Naive B cell (primary cell): ENCODE measurements at regions not wholly inside any gene's neighbourhood (a gene's known extent, or its start where the extent isn't known, plus 50 kb on each side); places are given as distances from the start of the nearest gene placed in this dataset.
"Not testable (repeated sequence)": the region's sequence is repeated elsewhere in the genome, so short reads cannot be mapped to it uniquely, and the experiment has no call there.

Experiments used
- ATAC-seq, 2 donors: fragments of 150-1000 bp; cut with Tn5 transposase; 2 replicates each; pipeline ENCODE4 v1.10.0; 2021; ENCODE audit warnings: low read depth in 2 of 2, mild to moderate bottlenecking in 2 of 2, moderate library complexity in 2 of 2
- DNase-seq: peaks from one replicate; pipeline ENCODE4 v3.0.0; 2022
- H3K27ac Mint-ChIP-seq, 6 donors: one replicate each; pipeline ENCODE4 v1.8.0; 2020 to 2022; ENCODE audit warnings: mild to moderate bottlenecking in 6 of 6, mixed read lengths in 6 of 6, moderate library complexity in 5 of 6, inconsistent platforms in 2 of 6
- H3K27me3 Mint-ChIP-seq, 3 donors: one replicate each; pipeline ENCODE4 v1.8.0; 2021 to 2022; ENCODE audit warnings: mixed read lengths in 3 of 3, mild to moderate bottlenecking in 1 of 3
- H3K36me3 Mint-ChIP-seq, 2 donors: one replicate each; pipeline ENCODE4 v1.8.0; 2020 to 2022; ENCODE audit warnings: mixed read lengths in 2 of 2, inconsistent platforms in 1 of 2, mild to moderate bottlenecking in 1 of 2
- H3K4me1 Mint-ChIP-seq, 3 donors: one replicate each; pipeline ENCODE4 v1.8.0; 2020 to 2022; ENCODE audit warnings: mixed read lengths in 3 of 3, inconsistent platforms in 1 of 3, mild to moderate bottlenecking in 1 of 3, moderate library complexity in 1 of 3
- H3K4me3 Mint-ChIP-seq, 8 donors: one replicate each; pipeline ENCODE4 v1.8.0; 2020 to 2022; ENCODE audit warnings: mild to moderate bottlenecking in 8 of 8, mixed read lengths in 8 of 8, moderate library complexity in 8 of 8, inconsistent platforms in 2 of 8
- H3K9me3 Mint-ChIP-seq, 7 donors: one replicate each; pipeline ENCODE4 v1.8.0; 2020 to 2022; ENCODE audit warnings: mixed read lengths in 7 of 7, mild to moderate bottlenecking in 5 of 7, inconsistent platforms in 2 of 7, moderate library complexity in 1 of 7

DNA sequence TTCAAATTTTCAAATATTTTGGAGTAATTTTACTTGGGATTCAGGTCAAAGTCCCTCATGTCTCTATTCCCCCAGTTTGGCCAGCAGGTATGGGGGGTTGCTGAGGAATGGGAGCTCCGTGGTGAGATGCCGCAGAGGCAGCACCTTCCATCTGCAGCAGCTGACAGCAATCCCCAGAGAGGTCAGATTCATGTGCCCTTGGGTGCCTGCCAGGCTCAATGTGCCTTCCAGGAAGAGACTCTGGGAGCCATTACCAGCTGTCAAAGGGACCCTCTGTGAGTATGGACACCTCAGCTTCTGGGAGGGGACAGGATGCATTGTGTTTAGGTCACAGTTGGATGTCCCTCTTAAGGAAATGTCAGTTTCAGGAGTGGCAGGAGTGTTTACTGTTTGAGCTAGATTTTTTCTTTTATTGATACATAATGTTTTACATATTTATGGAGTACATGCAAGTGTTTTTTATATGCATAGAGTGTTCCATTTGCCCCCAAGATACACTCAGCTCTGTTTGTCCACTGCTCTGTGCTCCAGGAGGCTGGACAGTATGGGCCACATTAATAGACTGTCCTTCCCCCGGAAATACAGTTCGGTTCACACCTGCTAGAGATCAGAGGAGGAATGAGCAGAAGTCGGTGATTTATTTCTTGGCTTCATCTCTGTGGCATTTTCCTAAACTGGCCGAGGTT, 75.3 kb upstream of the GRB10 start:
- Mint-ChIP-seq H3K36me3 (no peaks in the 10 kb centered on the region), H3K9me3 (no peaks in the 10 kb centered on the region), H3K4me1 (no peaks in the 10 kb centered on the region), H3K4me3 (no peak overlapping the region), H3K27me3 (no peaks in the 10 kb centered on the region), H3K27ac (no peak overlapping the region)
- no peak for ATAC-seq
- no peak for DNase-seq

GRCh38 chr7:50856806-50857205, 74.1 kb upstream of the GRB10 start:
- H3K9me3 Mint-ChIP-seq = no peaks in the 10 kb centered on the region
- no peaks in the 10 kb centered on the region for H3K4me1 Mint-ChIP-seq
- DNase-seq (no peak), ATAC-seq (no peak)
- no peaks in the 10 kb centered on the region for H3K36me3 Mint-ChIP-seq
- no peak overlapping the region for H3K27ac Mint-ChIP-seq
- H3K27me3 Mint-ChIP-seq = no peaks in the 10 kb centered on the region
- H3K4me3 Mint-ChIP-seq = no peak overlapping the region

DNA sequence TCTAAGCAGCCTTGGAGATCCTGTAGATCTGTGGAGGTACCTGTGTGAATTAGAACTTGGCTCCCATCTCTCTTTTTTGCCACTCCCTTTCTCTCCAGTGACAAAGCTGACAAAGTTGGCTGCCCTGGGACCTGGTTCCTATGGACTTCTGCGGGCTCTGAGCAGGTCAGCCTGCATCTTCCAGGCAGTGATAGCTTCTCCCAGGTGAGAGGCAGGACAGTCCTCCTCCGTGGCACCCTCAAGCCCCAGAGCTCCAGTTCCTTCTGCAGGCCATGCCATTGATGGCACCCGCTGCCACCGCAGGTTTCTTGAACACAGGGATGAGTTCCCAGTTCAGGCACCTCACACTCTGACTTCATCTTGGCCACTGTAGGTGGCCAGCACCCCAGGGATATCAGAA, 73.5 kb upstream of the GRB10 start:
- ATAC-seq = no peak
- H3K27me3 Mint-ChIP-seq = no peaks in the 10 kb centered on the region
- no peaks in the 10 kb centered on the region for H3K4me1 Mint-ChIP-seq

GRCh38 chr7:50855526-50855925, 72.8 kb upstream of the GRB10 start:
- no peak for ATAC-seq
- H3K36me3 Mint-ChIP-seq = no peaks in the 10 kb centered on the region
- H3K27ac Mint-ChIP-seq = peak overlapping the region in 1 of 6 donors; percentile 35
- DNase-seq = no peak
- H3K27me3 Mint-ChIP-seq = no peaks in the 10 kb centered on the region
- no peaks in the 10 kb centered on the region for H3K4me1 Mint-ChIP-seq
- no peaks in the 10 kb centered on the region for H3K9me3 Mint-ChIP-seq
- no peak overlapping the region for H3K4me3 Mint-ChIP-seq

More for the DNA sequence above, 73.5 kb upstream of the GRB10 start:
- Mint-ChIP-seq H3K9me3 (no peaks in the 10 kb centered on the region), H3K36me3 (no peaks in the 10 kb centered on the region), H3K27ac (no peak overlapping the region), H3K4me3 (no peak overlapping the region)
- DNase-seq = no peak

GRCh38 chr7:50854831-50855230, 72.1 kb upstream of the GRB10 start:
- Mint-ChIP-seq H3K4me1 (no peaks in the 10 kb centered on the region), H3K36me3 (peaks cover 0 to 4% of the 10 kb centered on the region in 2 donors), H3K4me3 (no peak overlapping the region), H3K27ac (no peak overlapping the region), H3K9me3 (peaks cover 0 to 5% (median 0%) of the 10 kb centered on the region in 7 donors), H3K27me3 (peaks cover 0 to 5% (median 2%) of the 10 kb centered on the region in 3 donors)
- ATAC-seq (no peak), DNase-seq (no peak)

DNA sequence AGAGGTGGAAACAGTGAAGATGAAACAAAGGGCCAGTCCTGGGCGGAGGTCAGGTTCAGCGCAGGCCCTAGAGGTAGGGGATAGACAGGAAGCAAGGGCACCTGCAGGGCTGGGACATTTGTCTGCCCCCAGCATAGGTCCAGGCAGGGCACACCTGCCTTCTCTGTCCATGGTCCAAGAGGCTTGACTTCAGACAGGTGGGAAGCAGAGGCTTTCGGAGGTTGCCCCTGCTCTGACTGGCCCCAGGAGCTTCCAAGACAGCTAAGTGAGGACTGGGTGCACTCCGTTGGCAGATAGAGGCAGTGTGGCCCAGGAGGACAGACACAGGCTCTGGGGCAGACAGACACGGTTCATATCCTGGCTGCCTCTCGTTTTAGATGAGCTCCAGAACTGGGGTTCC, 71.6 kb upstream of the GRB10 start:
- Mint-ChIP-seq H3K27ac (no peak overlapping the region), H3K9me3 (peaks cover 0 to 11% (median 0%) of the 10 kb centered on the region in 7 donors)

DNA sequence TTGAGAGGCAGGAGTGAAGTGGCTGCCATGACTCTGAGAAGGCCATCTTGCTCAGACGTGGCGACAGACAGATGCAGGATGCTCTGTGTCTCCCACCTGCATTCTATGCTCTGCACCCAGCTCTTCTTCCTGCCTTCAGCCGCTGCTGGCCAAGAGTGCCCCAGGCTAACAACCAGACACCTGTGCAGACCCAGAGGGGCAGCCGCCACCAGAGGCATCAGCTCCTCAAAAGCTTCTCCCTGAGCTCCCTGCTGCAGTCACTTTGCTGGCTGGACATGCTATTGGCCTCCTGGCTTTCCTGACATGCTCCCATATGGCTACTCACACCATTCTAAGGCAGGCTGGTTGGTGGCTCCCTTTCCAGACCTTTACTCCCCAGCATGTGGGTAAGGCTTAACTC, 70.6 kb upstream of the GRB10 start:
- Mint-ChIP-seq H3K27ac (no peak overlapping the region), H3K4me3 (no peak overlapping the region), H3K9me3 (peaks cover 0 to 11% (median 0%) of the 10 kb centered on the region in 7 donors), H3K4me1 (no peaks in the 10 kb centered on the region), H3K36me3 (peaks cover 0 to 9% of the 10 kb centered on the region in 2 donors), H3K27me3 (peaks cover 0 to 11% (median 8%) of the 10 kb centered on the region in 3 donors)
- no peak for DNase-seq
- no peak for ATAC-seq

More for the DNA sequence above, 71.6 kb upstream of the GRB10 start:
- no peaks in the 10 kb centered on the region for H3K4me1 Mint-ChIP-seq
- H3K27me3 Mint-ChIP-seq = peaks cover 0 to 10% (median 8%) of the 10 kb centered on the region in 3 donors
- H3K36me3 Mint-ChIP-seq = peaks cover 0 to 9% of the 10 kb centered on the region in 2 donors
- no peak overlapping the region for H3K4me3 Mint-ChIP-seq
- DNase-seq (no peak), ATAC-seq (no peak)

DNA sequence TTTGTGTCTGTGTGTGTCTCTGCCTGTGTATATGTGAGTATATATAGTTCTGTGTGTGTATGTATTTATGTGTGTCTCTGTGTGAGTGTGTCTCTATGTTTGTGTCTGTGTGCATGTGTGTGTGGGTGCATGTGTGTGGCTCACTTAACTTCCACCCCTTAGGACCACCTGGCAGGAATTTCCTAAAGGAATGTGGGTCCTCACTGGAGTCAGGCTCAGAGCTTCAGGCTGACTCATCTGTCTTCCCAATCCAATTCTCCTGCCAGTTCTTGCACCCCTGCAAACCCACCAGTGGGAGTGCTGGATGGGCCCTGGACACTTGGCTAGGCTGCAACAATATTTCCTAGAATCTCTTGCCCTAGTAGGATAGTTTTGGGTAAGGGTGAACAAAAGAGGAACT, 70.2 kb upstream of the GRB10 start:
- ATAC-seq (no peak), DNase-seq (no peak)
- peaks cover 0 to 11% (median 0%) of the 10 kb centered on the region in 7 donors for H3K9me3 Mint-ChIP-seq
- H3K36me3 Mint-ChIP-seq = peaks cover 0 to 9% of the 10 kb centered on the region in 2 donors
- no peak overlapping the region for H3K4me3 Mint-ChIP-seq
- H3K27ac Mint-ChIP-seq = no peak overlapping the region
- no peaks in the 10 kb centered on the region for H3K4me1 Mint-ChIP-seq
- peaks cover 0 to 11% (median 8%) of the 10 kb centered on the region in 3 donors for H3K27me3 Mint-ChIP-seq

DNA sequence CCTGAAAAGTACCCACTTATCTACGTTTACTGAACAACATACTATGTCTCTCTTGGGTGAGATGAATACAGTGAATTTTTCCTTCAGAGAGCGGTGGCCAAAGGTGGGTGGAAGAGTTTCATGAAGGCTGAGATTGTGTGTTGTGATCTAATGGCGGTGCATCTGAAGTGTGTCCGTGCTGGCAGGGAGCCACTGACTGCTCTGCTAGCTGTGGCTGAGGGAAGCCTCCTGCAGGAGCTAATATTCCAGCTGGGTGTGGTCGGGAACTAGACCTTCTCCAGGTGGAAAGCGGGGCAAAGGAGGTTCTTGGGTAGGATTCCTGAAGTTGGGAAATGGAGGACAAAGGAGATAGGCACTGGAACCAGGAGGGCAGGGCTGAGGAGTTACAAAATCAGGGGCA, 69.2 kb upstream of the GRB10 start:
- no peak overlapping the region for H3K4me3 Mint-ChIP-seq

DNA sequence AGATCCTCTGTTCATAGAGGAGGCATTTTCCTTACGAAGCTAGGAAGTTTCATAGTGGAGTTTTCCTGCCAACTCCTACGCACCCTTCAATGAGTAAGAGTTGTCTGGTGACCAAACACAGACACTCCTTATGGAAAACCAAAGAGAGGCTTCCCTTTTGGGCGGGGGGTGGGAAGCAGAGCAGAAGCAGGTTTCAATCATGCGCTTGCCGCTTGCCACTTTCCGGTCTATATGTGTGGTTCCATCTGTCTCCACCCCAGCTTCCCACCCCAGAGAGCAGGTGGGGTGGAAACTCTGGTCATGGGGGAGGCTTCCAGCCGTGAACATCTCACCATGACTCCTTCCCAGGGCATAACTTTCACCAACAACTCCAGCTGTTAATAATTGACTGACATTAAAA, 68.8 kb upstream of the GRB10 start:
- ATAC-seq (no peak), DNase-seq (no peak)
- H3K27ac Mint-ChIP-seq = no peak overlapping the region
- peaks cover 0 to 9% of the 10 kb centered on the region in 2 donors for H3K36me3 Mint-ChIP-seq
- peaks cover 0 to 11% (median 8%) of the 10 kb centered on the region in 3 donors for H3K27me3 Mint-ChIP-seq
- peaks cover 0 to 11% (median 2%) of the 10 kb centered on the region in 7 donors for H3K9me3 Mint-ChIP-seq
- no peaks in the 10 kb centered on the region for H3K4me1 Mint-ChIP-seq
- no peak overlapping the region for H3K4me3 Mint-ChIP-seq

More for the DNA sequence above, 69.2 kb upstream of the GRB10 start:
- Mint-ChIP-seq H3K9me3 (peaks cover 0 to 11% (median 2%) of the 10 kb centered on the region in 7 donors), H3K27me3 (peaks cover 0 to 11% (median 8%) of the 10 kb centered on the region in 3 donors), H3K4me1 (no peaks in the 10 kb centered on the region), H3K27ac (no peak overlapping the region), H3K36me3 (peaks cover 0 to 9% of the 10 kb centered on the region in 2 donors)
- no peak for DNase-seq
- ATAC-seq = no peak

- Mint-ChIP-seq H3K4me1 (no peaks in the 10 kb centered on the region), H3K4me3 (no peak overlapping the region), H3K36me3 (peaks cover 0 to 9% of the 10 kb centered on the region in 2 donors), H3K27me3 (peaks cover 0 to 11% (median 8%) of the 10 kb centered on the region in 3 donors), H3K9me3 (peaks cover 2 to 15% (median 11%) of the 10 kb centered on the region in 7 donors), H3K27ac (no peak overlapping the region)
- DNase-seq (no peak), ATAC-seq (no peak)
Measured at GRCh38 chr7:50849991-50850390, 67.3 kb upstream of the GRB10 start.

DNA sequence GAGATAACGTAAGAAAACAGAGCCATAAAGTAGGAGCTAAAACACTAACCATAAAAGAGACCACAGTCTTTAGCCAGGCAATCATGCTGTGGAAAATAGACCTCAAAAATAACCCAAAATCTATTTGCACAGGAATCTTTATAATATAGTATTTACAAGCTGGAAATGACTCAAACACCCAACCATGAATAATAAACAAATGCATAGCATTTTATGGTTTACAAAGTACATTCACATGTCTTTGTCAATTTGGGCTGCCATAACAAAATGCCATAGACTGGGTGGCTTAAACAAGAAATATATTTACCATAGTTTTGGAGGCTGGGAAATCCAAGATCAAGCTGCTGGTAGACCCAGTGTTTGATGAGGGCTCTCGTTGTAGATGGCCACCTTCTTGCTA, 65.5 kb upstream of the GRB10 start:
- peaks cover 7 to 18% (median 12%) of the 10 kb centered on the region in 7 donors for H3K9me3 Mint-ChIP-seq
- H3K27ac Mint-ChIP-seq = no peak overlapping the region
- peaks cover 0 to 11% (median 8%) of the 10 kb centered on the region in 3 donors for H3K27me3 Mint-ChIP-seq
- peaks cover 0 to 9% of the 10 kb centered on the region in 2 donors for H3K36me3 Mint-ChIP-seq
- no peaks in the 10 kb centered on the region for H3K4me1 Mint-ChIP-seq
- no peak for DNase-seq
- no peak overlapping the region for H3K4me3 Mint-ChIP-seq
- no peak for ATAC-seq

DNA sequence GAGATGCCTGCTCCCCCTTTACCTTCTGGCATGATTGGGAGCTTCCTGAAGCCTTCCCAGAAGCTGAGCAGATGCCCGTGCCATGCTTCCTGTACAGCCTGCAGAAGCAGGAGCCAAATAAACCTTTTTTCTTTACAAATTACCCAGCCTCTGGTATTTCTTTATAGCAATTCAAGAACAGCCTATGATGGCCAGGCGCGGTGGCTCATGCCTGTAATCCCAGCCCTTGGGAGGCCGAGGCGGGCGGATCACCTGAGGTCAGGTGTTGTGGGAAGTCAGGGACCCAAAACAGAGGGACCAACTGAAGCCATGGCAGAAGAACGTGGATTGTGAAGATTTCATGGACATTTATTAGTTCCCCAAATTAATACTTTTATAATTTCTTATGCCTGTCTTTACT, 62.2 kb upstream of the GRB10 start:
- peaks cover 0 to 18% of the 10 kb centered on the region in 2 donors for H3K36me3 Mint-ChIP-seq

GRCh38 chr7:50842041-50842440, 59.3 kb upstream of the GRB10 start:
- H3K4me1 Mint-ChIP-seq = no peaks in the 10 kb centered on the region
- ATAC-seq (no peak), DNase-seq (no peak)
- peaks cover 0 to 12% of the 10 kb centered on the region in 2 donors for H3K36me3 Mint-ChIP-seq
- H3K27me3 Mint-ChIP-seq = peaks cover 0 to 13% (median 8%) of the 10 kb centered on the region in 3 donors
- no peak overlapping the region for H3K4me3 Mint-ChIP-seq
- H3K9me3 Mint-ChIP-seq = peaks cover 4 to 17% (median 12%) of the 10 kb centered on the region in 7 donors
- H3K27ac Mint-ChIP-seq = peak overlapping the region in 1 of 6 donors; percentile 7

More for the DNA sequence above, 62.2 kb upstream of the GRB10 start:
- Mint-ChIP-seq H3K9me3 (peaks cover 9 to 19% (median 14%) of the 10 kb centered on the region in 7 donors), H3K27me3 (peaks cover 0 to 19% (median 14%) of the 10 kb centered on the region in 3 donors)
- H3K4me1 Mint-ChIP-seq, ATAC-seq, DNase-seq, H3K27ac Mint-ChIP-seq, H3K4me3 Mint-ChIP-seq: not testable (repeated sequence)
